SU-DHL-6 (cell line): ENCODE measurements at regions not wholly inside any gene's neighbourhood (a gene's known extent, or its start where the extent isn't known, plus 50 kb on each side); places are given as distances from the start of the nearest gene placed in this dataset.

ENCODE experiments used
- H2AFZ ChIP-seq: fragments of 200-600 bp; sonication (generic); 2 replicates; pipeline ENCODE4 v1.6.1; 2014; ENCODE audit warnings: low read depth, mild to moderate bottlenecking, moderate library complexity, mixed read lengths, antibody characterized with exemption, low read length; ENCODE audit not compliant: severe bottlenecking
- H3F3A ChIP-seq: fragments of 200-600 bp; shearing (Covaris generic); 2 replicates; pipeline ENCODE4 v1.6.0; 2016; ENCODE audit warnings: antibody characterized with exemption, mild to moderate bottlenecking; ENCODE audit not compliant: insufficient read depth
- H3K27ac ChIP-seq: fragments of 200-600 bp; sonication (generic); 2 replicates; pipeline ENCODE4 v1.5.1; 2016; ENCODE audit warnings: low read depth, mild to moderate bottlenecking, low read length, moderate library complexity, mixed read lengths
- H3K27me3 ChIP-seq: fragments of 200-600 bp; sonication (generic), shearing (Covaris generic); 2 replicates; pipeline ENCODE4 v1.6.0; 2014; ENCODE audit warnings: mild to moderate bottlenecking, low read length
- H3K36me3 ChIP-seq: fragments of 200-600 bp; sonication (generic); 2 replicates; pipeline ENCODE4 v1.6.1; 2014; ENCODE audit warnings: mild to moderate bottlenecking, low read length, mixed read lengths
- H3K4me2 ChIP-seq: fragments of 300-600, 200-600 bp; shearing (Covaris generic), sonication (generic); 2 replicates; pipeline ENCODE4 v1.6.0; 2014; ENCODE audit warnings: low read length, low read depth, mild to moderate bottlenecking; ENCODE audit not compliant: poor library complexity, severe bottlenecking
- H3K4me3 ChIP-seq: fragments of 200-600 bp; sonication (generic); 2 replicates; pipeline ENCODE4 v1.5.1; 2014; ENCODE audit warnings: antibody characterized with exemption, low read length, mild to moderate bottlenecking, mixed read lengths; ENCODE audit not compliant: insufficient read depth, poor library complexity, severe bottlenecking
- H3K79me2 ChIP-seq: fragments of 200-600 bp; sonication (generic); 2 replicates; pipeline ENCODE4 v1.6.1; 2014; ENCODE audit warnings: mild to moderate bottlenecking, low read length, moderate library complexity; ENCODE audit not compliant: insufficient read depth
- H3K9ac ChIP-seq: fragments of 200-600 bp; sonication (generic); 2 replicates; pipeline ENCODE4 v1.7.0; 2014; ENCODE audit warnings: mild to moderate bottlenecking, low read length
- H3K9me2 ChIP-seq: fragments of 200-600 bp; sonication (generic); replicated peaks from 2 replicates; pipeline ENCODE4 v1.6.1; 2014; ENCODE audit warnings: low read length; ENCODE audit not compliant: insufficient read depth
- H3K9me3 ChIP-seq: fragments of 200-600 bp; sonication (generic); 2 replicates; pipeline ENCODE4 v1.6.1; 2014; ENCODE audit warnings: low read length, mixed read lengths; ENCODE audit not compliant: insufficient read depth
- H4K20me1 ChIP-seq: fragments of 200-600 bp; sonication (generic); 2 replicates; pipeline ENCODE4 v1.6.1; 2014; ENCODE audit warnings: low read depth, mild to moderate bottlenecking, antibody characterized with exemption, low read length, moderate library complexity, mixed read lengths
- EZH2phosphoT487 ChIP-seq: fragments of 200-600 bp; sonication (generic), shearing (Covaris generic); conservative IDR thresholded peaks from 2 replicates; pipeline ENCODE4 v1.6.1; 2018; ENCODE audit warnings: mild to moderate bottlenecking, antibody characterized with exemption, low read length, moderate library complexity, mixed read lengths
- TF ChIP-seq, protein P1 (sequence below): fragments of 200-600 bp; sonication (generic); IDR thresholded peaks from one replicate; pipeline ENCODE4 v1.5.1; 2017; ENCODE audit warnings: antibody characterized with exemption, mild to moderate bottlenecking, low read length, moderate library complexity; ENCODE audit not compliant: insufficient read depth, poor library complexity, severe bottlenecking

DNA sequence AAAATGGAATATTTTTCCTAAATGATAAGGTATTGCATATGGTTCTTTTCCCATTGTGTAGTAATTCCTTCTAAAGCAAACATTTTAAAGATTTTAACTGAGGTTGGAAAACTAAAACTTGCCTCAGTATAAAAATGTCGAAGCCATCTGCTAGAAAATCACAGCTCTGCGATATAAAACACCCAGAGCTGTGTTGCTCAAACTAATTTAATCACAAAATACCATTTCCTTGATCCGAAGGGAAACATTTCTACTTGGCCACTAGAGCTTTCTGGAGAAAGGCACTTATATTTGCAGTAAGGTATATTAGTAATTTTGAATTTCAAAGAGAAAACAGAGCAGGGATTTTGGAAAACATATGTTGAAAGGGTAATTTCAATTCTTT is 209.2 kb upstream of the ZNF32 start:
- Histone ChIP-seq H3K9me3 (no peaks in the 10 kb centered on the region), H3K27ac (no peak overlapping the region), H3K79me2 (no peaks in the 10 kb centered on the region), H3K27me3 (no peaks in the 10 kb centered on the region), H3F3A (no peaks in the 10 kb centered on the region), H3K9ac (no peak overlapping the region), H3K9me2 (no peaks in the 10 kb centered on the region), H3K4me3 (no peak overlapping the region), H3K4me2 (no peak overlapping the region), H3K36me3 (no peaks in the 10 kb centered on the region), H4K20me1 (no peaks in the 10 kb centered on the region), H2AFZ (no peak overlapping the region)
- no peak for TF ChIP-seq EZH2phosphoT487
- TF ChIP-seq, protein P1, sequence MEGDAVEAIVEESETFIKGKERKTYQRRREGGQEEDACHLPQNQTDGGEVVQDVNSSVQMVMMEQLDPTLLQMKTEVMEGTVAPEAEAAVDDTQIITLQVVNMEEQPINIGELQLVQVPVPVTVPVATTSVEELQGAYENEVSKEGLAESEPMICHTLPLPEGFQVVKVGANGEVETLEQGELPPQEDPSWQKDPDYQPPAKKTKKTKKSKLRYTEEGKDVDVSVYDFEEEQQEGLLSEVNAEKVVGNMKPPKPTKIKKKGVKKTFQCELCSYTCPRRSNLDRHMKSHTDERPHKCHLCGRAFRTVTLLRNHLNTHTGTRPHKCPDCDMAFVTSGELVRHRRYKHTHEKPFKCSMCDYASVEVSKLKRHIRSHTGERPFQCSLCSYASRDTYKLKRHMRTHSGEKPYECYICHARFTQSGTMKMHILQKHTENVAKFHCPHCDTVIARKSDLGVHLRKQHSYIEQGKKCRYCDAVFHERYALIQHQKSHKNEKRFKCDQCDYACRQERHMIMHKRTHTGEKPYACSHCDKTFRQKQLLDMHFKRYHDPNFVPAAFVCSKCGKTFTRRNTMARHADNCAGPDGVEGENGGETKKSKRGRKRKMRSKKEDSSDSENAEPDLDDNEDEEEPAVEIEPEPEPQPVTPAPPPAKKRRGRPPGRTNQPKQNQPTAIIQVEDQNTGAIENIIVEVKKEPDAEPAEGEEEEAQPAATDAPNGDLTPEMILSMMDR: no peak

DNA sequence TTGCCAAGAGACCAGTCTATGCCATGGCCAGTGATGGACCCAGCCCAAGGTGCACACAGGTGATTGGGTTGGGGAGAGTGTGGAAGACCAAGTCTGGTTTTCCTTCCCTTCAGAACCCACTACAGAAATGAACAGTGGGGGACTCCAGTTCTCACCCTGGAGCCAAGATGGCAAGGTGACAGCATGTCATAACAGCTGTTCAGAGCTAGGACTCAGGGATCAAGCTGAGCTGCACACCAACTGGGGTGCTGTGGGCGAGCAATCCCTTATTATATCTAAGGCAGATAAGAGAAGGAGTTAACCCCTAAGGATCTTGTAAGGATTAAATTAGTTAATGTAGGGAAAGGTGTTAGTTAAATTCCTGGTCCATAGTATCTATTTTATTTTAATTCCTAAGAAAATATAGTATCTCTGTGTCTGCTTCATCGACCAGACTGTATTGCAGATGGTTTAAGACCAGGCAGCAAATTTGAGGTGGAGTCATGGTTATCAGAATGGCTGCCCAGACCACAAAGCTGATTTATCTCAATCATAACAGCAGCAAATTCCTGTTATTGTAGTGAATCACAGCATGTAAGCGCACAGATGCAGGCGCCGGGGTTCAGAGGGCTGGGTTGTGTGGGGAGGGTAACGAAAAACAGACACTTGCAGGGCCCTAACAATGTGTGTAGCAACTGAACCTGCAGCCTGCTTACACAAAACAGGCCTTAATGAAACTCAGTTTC is 208.7 kb upstream of the ZNF32 start:
- Histone ChIP-seq H3K4me2 (no peak overlapping the region), H3K36me3 (no peaks in the 10 kb centered on the region), H3K9me3 (no peaks in the 10 kb centered on the region), H3K27ac (no peak overlapping the region), H3K27me3 (no peaks in the 10 kb centered on the region), H2AFZ (no peak overlapping the region), H3K79me2 (no peaks in the 10 kb centered on the region), H3K4me3 (no peak overlapping the region), H3F3A (no peaks in the 10 kb centered on the region), H4K20me1 (no peaks in the 10 kb centered on the region), H3K9ac (no peak overlapping the region), H3K9me2 (no peaks in the 10 kb centered on the region)
- TF ChIP-seq EZH2phosphoT487: no peak
- TF ChIP-seq, protein P1: no peak

DNA sequence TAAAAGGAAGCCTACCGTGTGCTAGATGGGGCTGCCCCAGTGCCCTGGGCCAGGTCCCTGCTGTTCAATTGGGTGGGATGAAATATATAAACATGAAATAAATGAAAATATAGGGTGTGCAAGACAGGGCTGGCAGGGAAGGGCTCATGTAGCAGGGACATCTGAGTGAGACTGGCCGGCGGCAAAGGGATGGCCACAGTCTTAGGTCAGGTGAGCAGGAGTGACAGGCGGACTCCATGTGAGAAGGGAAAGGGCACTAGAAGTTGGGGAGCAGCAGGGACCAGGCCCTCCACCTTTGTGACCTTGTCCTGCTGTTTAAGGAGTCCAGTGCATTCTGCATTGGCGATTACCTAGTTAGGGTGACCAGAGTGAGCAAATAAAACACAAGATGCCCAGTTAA is 207.6 kb upstream of the ZNF32 start:
- Histone ChIP-seq H3F3A (no peaks in the 10 kb centered on the region), H2AFZ (no peak overlapping the region), H3K4me2 (no peak overlapping the region), H3K79me2 (no peaks in the 10 kb centered on the region), H4K20me1 (no peaks in the 10 kb centered on the region), H3K9ac (no peak overlapping the region), H3K27me3 (no peaks in the 10 kb centered on the region), H3K27ac (no peak overlapping the region), H3K9me3 (no peaks in the 10 kb centered on the region), H3K36me3 (no peaks in the 10 kb centered on the region), H3K9me2 (no peaks in the 10 kb centered on the region), H3K4me3 (no peak overlapping the region)
- TF ChIP-seq EZH2phosphoT487: no peak
- TF ChIP-seq, protein P1: no peak
